ENCODE measurements at regions not wholly inside any gene's neighbourhood (a gene's known extent, or its start where the extent isn't known, plus 50 kb on each side); places are given as distances from the start of the nearest gene placed in this dataset.

DNA sequence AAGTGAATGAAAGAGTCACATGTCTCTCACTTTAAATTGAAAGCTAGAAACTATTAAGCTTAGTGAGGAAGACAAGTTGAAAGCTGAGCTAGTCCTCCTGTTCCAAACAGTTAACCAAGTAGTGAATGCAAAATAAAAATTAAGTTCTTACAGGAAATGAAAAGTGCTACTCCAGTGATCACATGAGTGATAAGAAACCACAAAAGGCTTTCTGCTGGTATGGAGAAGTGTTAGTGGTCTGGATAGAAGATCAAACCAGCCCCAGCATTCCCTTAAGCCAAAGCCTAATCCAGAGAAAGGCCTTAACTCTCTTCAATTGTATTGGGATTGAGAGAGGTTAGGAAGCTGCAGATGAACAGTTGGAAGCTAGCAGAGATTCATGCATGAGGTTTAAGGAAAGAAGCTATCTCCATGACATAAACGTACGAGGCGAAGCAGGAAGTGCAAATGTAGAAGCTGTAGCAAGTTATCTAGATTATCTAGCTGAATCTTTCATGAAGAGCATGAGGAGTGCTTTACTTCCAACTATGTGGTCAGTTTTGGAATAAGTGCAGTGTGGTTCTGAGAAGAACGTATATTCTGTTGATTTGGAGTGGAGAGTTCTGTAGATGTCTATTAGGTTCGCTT, 261.6 kb downstream of the MDFIC start (continued):
- no peak for TF ChIP-seq CEBPB (IDR thresholded peaks at IDR 0.05; ENCODE audit: low read depth, low read length)
